Type B pancreatic cell (in vitro differentiated cells): ENCODE measurements at regions not wholly inside any gene's neighbourhood (a gene's known extent, or its start where the extent isn't known, plus 50 kb on each side); places are given as distances from the start of the nearest gene placed in this dataset.

Experiments
- DNase-seq: peaks from one replicate; pipeline ENCODE4 v3.0.0; 2021; ENCODE audit warnings: mixed read lengths; ENCODE audit not compliant: unreplicated experiment; ENCODE audit errors: extremely low spot score
- H3K27ac Mint-ChIP-seq: 2 replicates; pipeline ENCODE4 v1.8.0; 2021; ENCODE audit warnings: mild to moderate bottlenecking, mixed read lengths
- H3K27me3 Mint-ChIP-seq: 2 replicates; pipeline ENCODE4 v1.8.0; 2021; ENCODE audit warnings: mixed read lengths
- H3K36me3 Mint-ChIP-seq: 2 replicates; pipeline ENCODE4 v1.8.0; 2021; ENCODE audit warnings: mixed read lengths
- H3K4me1 Mint-ChIP-seq: one replicate; pipeline ENCODE4 v1.8.0; 2021; ENCODE audit warnings: mixed read lengths; ENCODE audit not compliant: unreplicated experiment
- H3K4me3 Mint-ChIP-seq: 2 replicates; pipeline ENCODE4 v1.8.0; 2021; ENCODE audit warnings: mild to moderate bottlenecking, mixed read lengths
- H3K9me3 Mint-ChIP-seq: 2 replicates; pipeline ENCODE4 v1.8.0; 2021; ENCODE audit warnings: mixed read lengths
- CTCF ChIP-seq: fragments of 200-600 bp; sonication (generic); conservative IDR thresholded peaks from 2 replicates; pipeline ENCODE4 v1.5.0; 2021; ENCODE audit warnings: antibody characterized with exemption, mild to moderate bottlenecking

- Mint-ChIP-seq H3K4me1 (no peaks in the 10 kb centered on the region), H3K27ac (no peak overlapping the region), H3K27me3 (no peaks in the 10 kb centered on the region), H3K9me3 (peaks cover 6% of the 10 kb centered on the region), H3K4me3 (no peak overlapping the region), H3K36me3 (no peaks in the 10 kb centered on the region)
- DNase-seq, result no peak
- TF ChIP-seq CTCF, result no peak
Measured at GRCh38 chrX:7514871-7515599, 327.9 kb upstream of the VCX start.

GRCh38 chrX:7512845-7513244 lies 330.1 kb upstream of the VCX start:
- no peak for TF ChIP-seq CTCF
- H3K4me3 Mint-ChIP-seq, result no peak overlapping the region
- H3K9me3 Mint-ChIP-seq, result peaks cover 6% of the 10 kb centered on the region
- no peak for DNase-seq
- no peaks in the 10 kb centered on the region for H3K27me3 Mint-ChIP-seq
- no peak overlapping the region for H3K27ac Mint-ChIP-seq
- no peaks in the 10 kb centered on the region for H3K36me3 Mint-ChIP-seq
- H3K4me1 Mint-ChIP-seq, result no peaks in the 10 kb centered on the region

GRCh38 chrX:7503251-7503650 lies 339.7 kb upstream of the VCX start:
- Mint-ChIP-seq H3K4me1 (no peaks in the 10 kb centered on the region), H3K4me3 (no peak overlapping the region), H3K36me3 (no peaks in the 10 kb centered on the region), H3K27ac (no peak overlapping the region), H3K27me3 (no peaks in the 10 kb centered on the region), H3K9me3 (no peaks in the 10 kb centered on the region)
- TF ChIP-seq CTCF, result no peak
- DNase-seq, result no peak

- no peak overlapping the region for H3K4me3 Mint-ChIP-seq
- H3K4me1 Mint-ChIP-seq, result no peaks in the 10 kb centered on the region
- DNase-seq, result no peak
- TF ChIP-seq CTCF, result no peak
- H3K27me3 Mint-ChIP-seq, result no peaks in the 10 kb centered on the region
- H3K36me3 Mint-ChIP-seq, result no peaks in the 10 kb centered on the region
- no peak overlapping the region for H3K27ac Mint-ChIP-seq
- no peaks in the 10 kb centered on the region for H3K9me3 Mint-ChIP-seq
Measured at GRCh38 chrX:7500386-7500785, 342.6 kb upstream of the VCX start.

- no peaks in the 10 kb centered on the region for H3K4me1 Mint-ChIP-seq
Measured at GRCh38 chrX:7486505-7486904, 338.6 kb upstream of the PUDP start.

More at GRCh38 chrX:7486505-7486904, 338.6 kb upstream of the PUDP start:
- no peak for TF ChIP-seq CTCF
- Mint-ChIP-seq H3K4me3 (no peak overlapping the region), H3K36me3 (no peaks in the 10 kb centered on the region), H3K27ac (no peak overlapping the region), H3K9me3 (no peaks in the 10 kb centered on the region), H3K27me3 (no peaks in the 10 kb centered on the region)
- no peak for DNase-seq
